Keratinocyte (primary cell): ENCODE measurements at regions not wholly inside any gene's neighbourhood (a gene's known extent, or its start where the extent isn't known, plus 50 kb on each side); places are given as distances from the start of the nearest gene placed in this dataset.

Source experiments
- DNase-seq: peaks from one replicate; pipeline ENCODE4 v3.0.0-alpha.2; 2011; ENCODE audit warnings: low read depth, missing footprints, low spot score
- FAIRE-seq: peaks from 2 replicates; lab custom pipeline; 2011; peaks lifted over from hg19 to GRCh38; lab: Jason Lieb, UNC
- H2AFZ ChIP-seq: 2 replicates; pipeline ENCODE4 v1.6.0; 2012; ENCODE audit warnings: low read length, control low read depth, inconsistent platforms; ENCODE audit not compliant: control insufficient read depth
- H3K27ac ChIP-seq: 2 replicates; pipeline ENCODE4 v1.5.1; 2011; ENCODE audit warnings: low read length; ENCODE audit not compliant: control insufficient read depth, insufficient read depth
- H3K27me3 ChIP-seq: 3 replicates; pipeline ENCODE4 v1.6.0; 2011; ENCODE audit warnings: low read length; ENCODE audit not compliant: control insufficient read depth, insufficient read depth; ENCODE audit errors: extremely low read depth
- H3K36me3 ChIP-seq, 2 experiments: 2 replicates in 1 of 2; 3 replicates in 1 of 2; pipeline ENCODE4 v1.5.1; 2011; ENCODE audit warnings: low read length in 2 of 2, mild to moderate bottlenecking in 1 of 2; ENCODE audit not compliant: control insufficient read depth in 2 of 2, insufficient read depth in 2 of 2; ENCODE audit errors: extremely low read depth in 1 of 2
- H3K4me1 ChIP-seq: 3 replicates; pipeline ENCODE4 v1.5.1; 2011; ENCODE audit warnings: low read length; ENCODE audit not compliant: control insufficient read depth, insufficient read depth; ENCODE audit errors: extremely low read depth
- H3K4me2 ChIP-seq: 3 replicates; pipeline ENCODE4 v1.6.0; 2011; ENCODE audit warnings: low read depth, low read length; ENCODE audit not compliant: control insufficient read depth, insufficient read depth; ENCODE audit errors: extremely low read depth
- H3K4me3 ChIP-seq, 3 experiments: fragments of 200-600 bp in 1 of 3; sonication (generic) in 1 of 3; 2 replicates in 2 of 3; 3 replicates in 1 of 3; pipeline ENCODE4 v1.5.1; 2011 to 2016; ENCODE audit warnings: low read length in 3 of 3, mild to moderate bottlenecking in 3 of 3, control low read depth in 2 of 3, inconsistent platforms in 1 of 3, low read depth in 1 of 3, mixed read lengths in 1 of 3, mixed run types in 1 of 3, moderate library complexity in 1 of 3; ENCODE audit not compliant: control insufficient read depth in 2 of 3, insufficient read depth in 2 of 3; ENCODE audit errors: extremely low read depth in 1 of 3
- H3K79me2 ChIP-seq: 2 replicates; pipeline ENCODE4 v1.6.0; 2012; ENCODE audit warnings: low read length; ENCODE audit not compliant: control insufficient read depth, insufficient read depth
- H3K9ac ChIP-seq: 3 replicates; pipeline ENCODE4 v1.6.0; 2011; ENCODE audit warnings: low read length; ENCODE audit not compliant: control insufficient read depth, insufficient read depth; ENCODE audit errors: extremely low read depth
- H3K9me1 ChIP-seq: 3 replicates; pipeline ENCODE4 v1.6.0; 2011; ENCODE audit warnings: low read length; ENCODE audit not compliant: control insufficient read depth, insufficient read depth; ENCODE audit errors: extremely low read depth
- H3K9me3 ChIP-seq: 2 replicates; pipeline ENCODE4 v1.5.1; 2012; ENCODE audit warnings: low read depth, low read length; ENCODE audit not compliant: control insufficient read depth
- H4K20me1 ChIP-seq: 3 replicates; pipeline ENCODE4 v1.6.0; 2011; ENCODE audit warnings: low read length; ENCODE audit not compliant: control insufficient read depth, insufficient read depth; ENCODE audit errors: extremely low read depth
- CTCF ChIP-seq, 3 experiments: IDR thresholded peaks in 1 of 3; conservative IDR thresholded peaks in 1 of 3; optimal IDR thresholded peaks in 1 of 3; 2 replicates in 2 of 3; 3 replicates in 1 of 3; pipeline versions ENCODE3 to v1.5.1; 2011; ENCODE audit warnings: low read length in 3 of 3, mild to moderate bottlenecking in 3 of 3, moderate library complexity in 2 of 3, control low read depth in 1 of 3, inconsistent platforms in 1 of 3; ENCODE audit not compliant: insufficient read depth in 2 of 3; ENCODE audit errors: extremely low read depth in 1 of 3
- EZH2 ChIP-seq: IDR thresholded peaks from one replicate; pipeline ENCODE4 v1.6.1; 2012; ENCODE audit warnings: inconsistent platforms, mild to moderate bottlenecking, low read length, moderate library complexity
- dilution Hi-C: fragments of 300-500 bp; cut with MboI; formaldehyde crosslinking; loops from one replicate; pipeline ENCODE4 v1.7.0; 2020; ENCODE audit warnings: low sequenced_read_pairs; ENCODE audit not compliant: extremely low pct_ligation_motif_present

- no peak overlapping the region for H3K4me2 ChIP-seq
- no peaks in the 10 kb centered on the region for H3K4me1 ChIP-seq
- dilution Hi-C loops = no loop called here
- TF ChIP-seq CTCF (optimal IDR thresholded peaks at IDR 0.05 in 1 of 3, IDR thresholded peaks at IDR 0.05 in 1 of 3, conservative IDR thresholded peaks at IDR 0.05 in 1 of 3; ENCODE audit: extremely low read depth in 1 of 3, insufficient read depth in 2 of 3, low read length in 3 of 3) = no peak
- no peak for TF ChIP-seq EZH2
- no peaks in the 10 kb centered on the region for H3K9me3 ChIP-seq
- no peaks in the 10 kb centered on the region for H3K9me1 ChIP-seq
- H3K27me3 ChIP-seq = no peaks in the 10 kb centered on the region
- H3K79me2 ChIP-seq = no peaks in the 10 kb centered on the region
- no peak for DNase-seq
- H3K4me3 ChIP-seq = no peak overlapping the region
- no peak overlapping the region for H3K27ac ChIP-seq
- no peaks in the 10 kb centered on the region for H4K20me1 ChIP-seq
- no peaks in the 10 kb centered on the region for H3K36me3 ChIP-seq
- no peak for FAIRE-seq
- H3K9ac ChIP-seq = no peak overlapping the region
- no peak overlapping the region for H2AFZ ChIP-seq
Measured at GRCh38 chr6:22631091-22631490, 61.7 kb downstream of the HDGFL1 start.

DNA sequence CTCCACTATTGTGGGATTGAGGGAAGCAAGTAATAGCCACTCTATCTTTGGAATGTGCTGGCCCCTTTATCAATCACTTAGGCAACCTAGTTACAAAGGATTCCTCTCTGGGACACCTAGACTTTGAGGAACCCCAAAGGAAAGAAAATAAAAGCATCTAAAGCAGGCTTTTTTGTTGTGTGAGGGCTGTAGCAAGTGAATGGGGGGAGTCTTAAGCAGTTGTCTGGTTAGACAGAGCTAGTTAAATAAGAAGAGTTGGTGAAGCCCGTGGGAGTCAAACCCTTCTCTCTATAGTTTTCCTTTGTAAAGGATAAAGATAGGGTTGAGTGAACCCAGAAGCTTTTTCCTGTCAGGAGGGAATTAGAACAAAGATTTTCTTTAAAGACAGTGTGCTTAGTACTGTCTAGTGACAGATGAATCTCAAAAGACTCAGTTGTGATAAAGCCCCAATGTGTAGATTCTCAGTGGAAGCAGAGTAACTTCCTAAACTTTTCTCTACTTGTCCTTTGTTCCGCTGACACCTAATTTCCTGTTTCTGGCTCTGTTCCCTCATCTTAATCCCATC lies 63.3 kb downstream of the HDGFL1 start:
- Histone ChIP-seq H3K4me1 (no peaks in the 10 kb centered on the region), H3K79me2 (no peaks in the 10 kb centered on the region), H3K27me3 (no peaks in the 10 kb centered on the region), H3K4me3 (no peak overlapping the region), H3K9me3 (no peaks in the 10 kb centered on the region), H2AFZ (no peak overlapping the region), H3K27ac (no peak overlapping the region), H3K36me3 (no peaks in the 10 kb centered on the region), H3K4me2 (no peak overlapping the region), H3K9ac (no peak overlapping the region), H4K20me1 (no peaks in the 10 kb centered on the region), H3K9me1 (no peaks in the 10 kb centered on the region)
- dilution Hi-C loops = no loop called here
- no peak for DNase-seq
- FAIRE-seq = no peak
- TF ChIP-seq EZH2 = no peak
- no peak for TF ChIP-seq CTCF (optimal IDR thresholded peaks at IDR 0.05 in 1 of 3, IDR thresholded peaks at IDR 0.05 in 1 of 3, conservative IDR thresholded peaks at IDR 0.05 in 1 of 3; ENCODE audit: extremely low read depth in 1 of 3, insufficient read depth in 2 of 3, low read length in 3 of 3)
